ENCODE measurements at regions not wholly inside any gene's neighbourhood (a gene's known extent, or its start where the extent isn't known, plus 50 kb on each side); places are given as distances from the start of the nearest gene placed in this dataset.

DNA sequence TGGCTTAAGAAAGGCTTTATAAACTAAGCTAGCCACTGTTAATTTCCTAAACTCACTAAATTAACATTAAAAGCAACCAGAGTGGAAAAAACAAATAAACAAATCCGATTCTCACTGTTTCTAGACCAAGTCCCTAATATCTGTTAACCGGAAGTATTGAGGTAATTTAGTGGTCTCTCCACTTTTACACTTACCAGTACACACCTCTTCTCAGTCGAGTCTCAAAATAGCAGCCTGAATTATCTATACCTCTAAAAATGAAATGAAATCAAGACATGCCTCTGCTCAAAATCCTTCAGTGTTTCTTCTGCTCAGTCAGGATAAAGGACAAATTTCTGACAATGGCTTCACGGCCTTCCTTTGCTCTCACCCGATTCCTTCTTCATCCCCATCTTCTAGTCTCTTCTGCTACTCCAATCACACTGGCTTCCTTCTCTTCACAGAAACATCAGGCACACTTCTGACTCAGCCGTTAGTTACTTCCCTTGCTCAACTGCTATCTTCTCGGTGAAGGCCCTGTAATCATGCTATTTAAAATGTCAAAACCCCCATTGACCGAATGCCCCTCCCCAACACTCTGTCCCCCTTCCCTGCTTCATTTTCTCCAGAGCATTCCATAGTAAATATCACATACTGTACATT lies 161.3 kb downstream of the KITLG start:
- no peak for DNase-seq

DNA sequence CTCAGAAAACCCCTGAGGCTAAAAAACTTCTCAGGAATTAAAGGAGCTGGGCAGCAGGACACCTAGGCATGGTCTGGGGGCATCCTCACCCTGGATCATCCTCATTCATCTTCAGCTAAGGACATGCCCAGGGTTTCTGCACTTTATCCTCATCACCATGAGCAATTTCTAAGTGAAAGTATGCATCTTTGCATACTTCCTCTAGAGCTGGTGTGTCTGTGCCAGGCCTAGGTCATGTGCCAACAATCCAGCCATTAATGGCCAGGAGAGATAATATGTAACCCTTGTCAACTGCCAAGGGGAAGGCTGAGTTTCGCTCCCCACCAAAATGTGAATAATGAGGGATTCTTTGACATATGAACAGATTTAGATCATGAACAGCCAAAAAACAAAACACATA lies 160.5 kb downstream of the KITLG start:
- DNase-seq: no peak

DNA sequence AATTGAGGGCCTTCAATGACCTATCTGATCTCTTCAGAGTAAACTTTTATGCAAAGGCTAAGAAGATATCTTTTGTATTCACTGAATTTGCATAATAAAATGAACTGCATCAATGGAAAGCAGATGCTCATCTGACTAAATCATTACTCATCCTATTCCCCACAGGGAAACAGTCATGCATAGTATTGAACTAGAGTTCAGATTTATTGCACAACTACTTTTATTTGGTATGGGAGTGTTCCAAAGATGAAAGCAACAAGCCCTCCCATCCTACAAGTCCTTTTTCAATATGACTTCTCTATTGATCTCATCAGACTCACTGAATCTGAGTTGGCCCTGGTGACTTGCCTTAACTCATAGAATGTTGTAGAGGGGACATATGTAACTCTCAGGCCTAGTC lies 159.8 kb downstream of the KITLG start:
- no peak for DNase-seq

DNA sequence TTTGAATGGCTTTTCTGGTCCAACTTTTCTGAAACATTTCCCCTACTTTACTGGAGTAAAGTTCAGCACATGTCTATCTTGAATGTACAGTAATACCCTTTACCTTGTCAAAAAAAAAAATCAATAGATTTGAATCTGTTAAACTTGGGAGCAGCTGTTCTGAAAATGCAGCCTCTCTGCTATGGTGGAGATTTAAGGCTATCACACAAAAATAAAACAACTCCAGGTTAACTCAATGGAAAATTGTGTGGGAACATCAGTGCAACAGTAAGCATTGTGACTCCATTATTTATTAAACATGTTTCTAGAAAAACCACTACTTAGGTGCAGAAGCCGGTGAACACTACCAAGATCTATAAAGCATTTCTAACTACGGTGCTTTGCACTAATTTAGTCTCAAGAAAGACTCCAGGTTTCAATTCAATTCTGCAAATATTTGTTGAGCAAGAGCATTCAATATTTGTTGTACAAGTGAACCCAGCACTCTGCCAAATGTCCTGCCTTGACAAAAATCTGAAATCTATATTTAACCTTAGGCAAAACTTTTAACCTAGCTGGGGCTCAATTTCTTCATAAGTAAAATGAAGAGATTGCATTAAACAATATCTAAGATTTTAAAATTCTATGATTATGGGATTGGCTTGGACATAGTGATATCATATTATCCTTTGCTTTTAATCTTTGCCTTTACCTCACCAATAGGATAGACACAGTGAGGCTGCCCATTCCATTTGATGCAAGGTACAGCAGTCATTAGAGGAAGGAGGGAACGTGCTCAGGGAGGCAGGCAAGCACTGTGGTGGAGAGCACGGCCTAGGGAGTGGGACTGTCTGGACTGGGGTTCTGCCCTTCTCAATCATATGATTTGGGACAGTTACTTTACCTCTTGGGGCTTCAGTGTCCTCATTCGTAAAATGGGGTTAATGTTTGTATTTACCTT lies 155.2 kb downstream of the KITLG start:
- no peak for DNase-seq

DNA sequence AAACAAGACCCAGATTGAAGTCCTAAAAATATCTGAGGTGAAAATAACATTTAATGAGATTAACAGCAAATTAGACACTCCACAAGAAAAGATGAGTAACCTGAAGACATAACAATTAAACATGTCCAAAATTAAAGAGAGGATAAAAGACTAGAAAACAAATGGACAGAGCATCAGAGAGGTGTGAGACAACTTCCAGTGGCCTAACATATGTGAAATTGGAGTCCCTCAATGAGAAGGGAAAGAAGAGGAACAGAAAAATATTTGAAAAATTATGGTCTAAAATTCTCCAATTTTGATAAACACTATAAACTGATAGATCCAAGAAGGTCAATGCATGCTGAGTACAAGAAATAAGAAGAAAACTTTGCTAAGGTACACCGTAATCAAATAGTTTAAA lies 151.9 kb downstream of the KITLG start:
- no peak for DNase-seq

DNA sequence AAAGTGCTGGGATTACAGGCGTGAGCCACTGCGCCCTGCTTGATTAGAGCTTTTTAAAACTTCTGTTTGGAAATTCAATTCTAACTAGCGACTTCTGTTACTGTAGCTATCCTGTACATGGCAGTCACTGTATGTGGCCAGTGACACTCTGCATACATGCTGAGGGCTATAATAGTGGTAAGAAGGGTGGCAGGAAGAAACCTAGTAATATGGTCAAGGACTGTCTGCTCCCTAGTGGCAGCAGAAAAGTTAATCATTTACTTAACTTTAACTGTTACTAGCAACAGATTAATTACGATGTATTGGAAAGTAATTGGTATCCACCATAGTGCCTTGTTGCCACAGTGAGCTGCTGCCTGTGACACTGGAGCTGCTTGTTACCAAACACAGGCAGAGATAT lies 149.0 kb downstream of the KITLG start:
- no peak for DNase-seq

DNA sequence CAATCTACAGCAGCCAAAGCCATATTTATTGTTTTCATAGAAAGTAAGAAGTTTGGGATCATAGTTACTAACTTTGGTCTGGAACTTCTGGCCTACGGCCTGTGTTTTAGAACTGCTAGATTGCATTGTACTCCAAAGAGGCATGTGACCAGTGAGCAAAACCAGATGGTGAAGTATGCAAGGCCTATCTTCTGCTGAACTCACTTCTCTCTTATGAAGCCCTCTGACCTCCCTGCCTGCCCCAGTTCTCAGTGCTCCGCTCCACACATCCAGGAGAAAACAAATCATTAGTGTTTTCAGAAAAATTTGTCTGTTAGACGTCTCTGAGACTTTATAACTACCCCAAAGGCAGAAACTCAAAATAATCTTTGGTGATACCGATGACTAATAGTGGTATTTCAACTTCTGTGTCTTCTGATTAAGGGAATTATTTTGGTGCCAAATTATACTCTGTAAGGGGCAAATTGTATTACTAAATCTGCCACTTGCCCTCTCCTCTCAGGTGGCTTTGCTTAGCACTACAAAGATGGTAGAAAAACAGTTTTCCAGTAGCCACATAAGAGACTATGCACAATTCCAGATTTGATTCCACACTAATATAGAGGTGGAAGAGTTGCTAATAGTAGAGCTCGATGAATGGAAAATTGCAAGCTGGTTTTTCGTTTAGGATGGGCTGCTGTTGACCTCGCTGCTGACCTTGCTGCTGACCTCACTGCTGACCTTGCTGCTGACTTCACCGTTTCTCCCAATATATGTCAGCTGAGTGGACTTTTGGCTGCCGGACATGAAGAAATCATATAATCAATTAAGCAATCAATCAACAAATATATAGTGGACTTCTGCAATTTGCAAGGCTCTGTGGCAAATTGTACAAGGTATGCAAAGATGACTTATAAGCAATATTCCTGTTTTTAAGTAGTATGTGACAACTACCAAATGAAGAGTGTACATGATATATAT lies 147.5 kb downstream of the KITLG start:
- DNase-seq: no peak

DNA sequence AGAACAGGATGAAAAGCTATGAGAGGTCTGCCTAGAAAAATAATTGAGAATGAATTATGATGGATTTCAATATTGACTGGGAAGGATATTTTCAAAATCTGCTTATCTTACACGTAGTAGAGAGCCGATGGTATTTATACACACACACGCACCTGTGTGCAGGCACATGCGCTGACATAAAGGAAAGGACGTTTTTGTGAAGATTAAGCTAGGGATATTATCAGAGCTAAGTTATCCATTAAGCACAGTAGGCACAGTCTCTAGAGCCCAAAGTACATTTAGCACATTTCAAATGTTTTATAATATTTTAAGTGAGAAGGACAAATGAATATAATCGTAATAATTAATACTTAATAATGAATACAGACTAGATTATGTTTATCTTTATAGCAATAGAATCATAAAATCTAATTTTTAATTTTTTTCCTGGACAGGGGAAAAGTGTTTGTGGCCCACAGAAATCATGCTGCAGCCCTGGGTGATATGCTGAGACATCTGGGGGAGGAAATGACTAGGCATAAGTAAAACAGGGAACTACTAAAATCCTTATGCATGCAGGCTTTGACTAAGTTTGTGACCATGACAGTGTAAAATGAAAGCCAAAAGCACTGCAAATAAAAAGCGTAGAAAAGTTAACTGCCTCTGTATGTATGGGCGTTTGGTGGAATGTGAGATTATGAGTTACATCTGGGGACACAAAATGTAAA lies 146.1 kb downstream of the KITLG start:
- no peak for DNase-seq

DNA sequence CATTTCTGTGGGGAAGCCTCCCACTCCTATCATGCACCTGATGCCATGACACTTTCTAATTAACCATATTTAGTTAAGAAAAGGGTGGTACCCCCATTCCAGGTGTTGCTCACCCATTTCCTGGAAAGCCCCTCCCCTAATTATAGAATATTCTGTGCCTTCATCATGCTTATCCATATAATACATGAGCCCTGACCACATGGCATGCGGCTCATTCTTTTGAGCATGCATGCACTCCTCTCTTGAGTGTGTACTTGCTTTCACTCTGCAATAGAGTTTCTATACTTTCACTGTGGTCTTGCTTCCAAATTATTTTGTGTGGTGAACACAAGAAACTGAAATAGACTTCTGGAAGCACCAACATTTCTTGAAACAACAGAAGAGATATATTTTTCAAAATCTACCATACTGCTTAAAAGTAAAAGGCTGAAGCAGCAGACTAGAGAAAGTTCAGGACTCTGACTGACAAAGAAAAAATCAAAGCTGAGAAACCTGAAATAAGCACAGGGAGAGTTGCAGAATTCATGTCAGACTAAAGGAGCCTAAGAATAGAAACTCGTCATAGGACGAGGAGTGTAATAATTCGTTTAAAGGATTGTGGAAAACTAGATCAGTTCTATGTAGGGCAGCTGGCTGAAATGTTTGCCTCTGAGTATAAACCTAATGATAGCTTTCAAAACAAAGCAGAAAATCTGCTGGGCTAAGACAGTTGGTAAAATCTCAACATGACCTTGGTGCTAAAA lies 144.8 kb downstream of the KITLG start:
- DNase-seq: no peak

DNA sequence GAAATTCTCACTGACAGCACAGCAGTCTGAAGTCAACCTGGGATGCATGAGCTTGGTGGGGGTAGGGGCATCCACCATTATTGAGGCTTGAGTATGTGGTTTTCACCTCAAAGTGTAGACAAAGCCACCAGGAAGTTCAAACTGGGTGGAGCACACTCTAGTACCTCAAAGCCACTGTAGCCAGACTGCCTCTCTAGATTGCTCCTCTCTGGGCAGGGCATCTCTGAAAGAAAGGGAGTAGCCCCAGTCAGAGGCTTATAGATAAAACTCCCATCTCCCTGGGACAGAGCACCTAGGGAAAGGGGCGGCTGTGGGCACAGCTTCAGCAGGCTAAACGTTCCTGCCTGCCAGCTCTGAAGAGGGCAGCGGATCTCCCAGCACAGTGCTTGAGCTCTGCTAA lies 143.0 kb downstream of the KITLG start:
- no peak for DNase-seq

All from left kidney (tissue), 1 donor.